Skeletal muscle satellite cell (primary cell): ENCODE measurements at regions not wholly inside any gene's neighbourhood (a gene's known extent, or its start where the extent isn't known, plus 50 kb on each side); places are given as distances from the start of the nearest gene placed in this dataset.
"Not testable (repeated sequence)": the region's sequence is repeated elsewhere in the genome, so short reads cannot be mapped to it uniquely, and the experiment has no call there.

Experiments used
- H3K27me3 ChIP-seq: 2 replicates; pipeline ENCODE4 v1.7.0; 2013; ENCODE audit warnings: low read length; ENCODE audit not compliant: control insufficient read depth, insufficient read depth
- H3K36me3 ChIP-seq: 2 replicates; pipeline ENCODE4 v1.7.0; 2013; ENCODE audit warnings: mild to moderate bottlenecking, control low read depth, low read length; ENCODE audit not compliant: insufficient read depth
- H3K4me1 ChIP-seq: 2 replicates; pipeline ENCODE4 v1.7.0; 2013; ENCODE audit warnings: low read length; ENCODE audit not compliant: control insufficient read depth, insufficient read depth
- H3K4me2 ChIP-seq: 2 replicates; pipeline ENCODE4 v1.7.0; 2013; ENCODE audit warnings: mild to moderate bottlenecking, low read length
- H3K4me3 ChIP-seq: 2 replicates; pipeline ENCODE4 v1.7.0; 2013; ENCODE audit warnings: low read length
- H3K9ac ChIP-seq: 2 replicates; pipeline ENCODE4 v1.7.0; 2013; ENCODE audit warnings: mild to moderate bottlenecking, low read depth, low read length, moderate library complexity
- H3K9me3 ChIP-seq: replicated peaks from 2 replicates; pipeline ENCODE4 v1.7.0; 2013; ENCODE audit warnings: mild to moderate bottlenecking, control low read depth, low read length

DNA sequence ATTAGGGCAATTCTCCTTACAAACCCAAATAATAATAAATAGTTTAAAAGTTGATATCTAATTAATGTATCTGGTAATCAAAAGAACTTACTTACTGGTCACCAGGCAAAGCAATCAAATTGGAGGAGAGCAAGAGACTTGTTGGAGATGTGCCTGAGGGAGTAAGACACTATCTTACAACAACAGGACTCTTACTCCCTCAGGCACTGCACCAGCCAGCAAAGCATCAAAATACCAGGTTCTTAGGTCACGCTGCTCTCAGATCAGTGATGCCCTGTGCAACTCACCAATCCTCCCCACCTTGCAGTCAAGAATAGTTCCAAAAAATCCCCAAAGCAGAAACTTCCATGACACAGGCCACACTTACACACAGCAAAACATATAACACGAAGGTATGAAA lies 117.0 kb downstream of the PRR15 start:
- H3K27me3 ChIP-seq, H3K4me1 ChIP-seq, H3K9ac ChIP-seq, H3K4me3 ChIP-seq, H3K4me2 ChIP-seq, H3K36me3 ChIP-seq, H3K9me3 ChIP-seq: not testable (repeated sequence)

DNA sequence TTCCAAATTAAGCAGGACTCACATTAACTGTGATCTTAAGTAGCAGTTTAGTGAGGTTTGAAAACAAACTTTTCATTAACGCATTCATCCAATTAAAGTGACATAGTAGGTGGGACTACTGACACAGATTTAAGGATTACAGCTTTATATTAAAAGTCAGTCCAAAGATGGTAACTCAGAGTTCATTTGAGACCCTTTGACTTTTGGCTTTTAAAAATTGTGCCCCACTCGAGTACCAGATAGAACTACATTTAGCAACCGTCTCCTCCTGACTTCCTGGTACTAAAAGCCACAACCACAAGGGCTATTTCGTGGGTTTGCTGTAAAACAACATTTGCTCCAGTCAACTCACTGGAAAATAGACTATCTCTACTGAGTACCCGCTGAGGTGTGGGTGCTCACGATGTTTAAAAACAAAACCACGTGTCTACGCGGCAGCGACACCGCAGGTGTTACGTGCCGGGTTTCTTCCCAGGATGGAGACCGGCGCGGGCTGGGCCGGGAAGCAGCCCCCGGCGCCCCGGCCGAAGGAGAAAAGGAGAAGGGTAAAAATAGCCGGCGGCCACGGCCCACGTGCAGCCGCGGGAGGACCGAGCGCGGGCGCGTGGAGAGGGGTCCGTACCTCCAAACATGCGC lies 120.6 kb downstream of the PRR15 start:
- Histone ChIP-seq H3K9ac (peak overlapping the region; percentile 86), H3K4me3 (peak overlapping the region; percentile 88), H3K4me2 (peak overlapping the region; percentile 64)
- H3K4me1 ChIP-seq, H3K36me3 ChIP-seq, H3K27me3 ChIP-seq, H3K9me3 ChIP-seq: not testable (repeated sequence)

DNA sequence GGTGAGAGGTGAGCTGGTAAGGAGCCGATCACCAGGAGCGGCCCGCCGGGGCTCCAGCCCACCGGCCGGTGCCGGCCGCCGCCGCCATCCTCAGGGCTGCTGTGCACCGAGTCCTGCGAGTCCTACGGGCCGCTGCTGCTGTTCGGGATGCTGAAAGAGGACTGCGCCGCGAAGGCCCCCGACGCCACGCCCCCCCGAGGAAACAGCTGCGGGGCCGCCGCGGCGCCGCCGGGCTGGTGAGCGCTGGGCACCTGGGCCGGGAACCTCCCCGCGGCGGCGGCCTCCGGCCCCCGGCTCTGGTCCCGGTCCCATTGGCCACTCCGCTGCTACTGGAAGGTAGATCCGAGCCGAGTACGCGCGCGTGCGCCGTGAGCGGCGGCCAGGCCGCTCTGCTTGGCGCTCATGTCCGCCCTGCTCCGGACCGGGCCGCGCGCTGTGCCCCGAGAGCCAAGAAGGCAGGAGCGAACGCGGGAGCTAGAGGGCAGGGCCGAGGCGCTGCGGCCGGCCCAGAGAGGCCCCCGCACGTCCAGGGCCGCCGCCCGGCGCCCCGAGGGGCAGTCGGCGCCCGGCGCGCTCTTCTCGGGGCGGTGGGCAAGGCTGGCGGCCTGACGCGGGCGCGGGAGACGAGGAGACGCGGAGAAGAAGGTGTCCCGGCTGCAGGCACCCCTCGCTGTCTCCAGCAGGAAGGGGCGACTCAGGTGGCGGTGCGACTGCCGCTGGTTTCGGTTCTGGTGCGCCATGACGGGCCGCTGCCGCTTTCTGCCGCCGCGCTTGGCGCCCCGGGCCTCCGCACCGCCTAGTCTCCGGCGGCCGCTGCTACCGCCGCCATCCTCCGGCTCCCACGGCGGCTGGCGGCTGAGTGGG lies 121.3 kb upstream of the WIPF3 start:
- no peaks in the 10 kb centered on the region for H3K27me3 ChIP-seq
- peak overlapping the region; percentile 86 for H3K9ac ChIP-seq
- no peaks in the 10 kb centered on the region for H3K36me3 ChIP-seq
- H3K4me1 ChIP-seq = peaks cover 3% of the 10 kb centered on the region
- H3K4me3 ChIP-seq = peak overlapping the region; percentile 88
- no peaks in the 10 kb centered on the region for H3K9me3 ChIP-seq
- H3K4me2 ChIP-seq = peak overlapping the region; percentile 64

DNA sequence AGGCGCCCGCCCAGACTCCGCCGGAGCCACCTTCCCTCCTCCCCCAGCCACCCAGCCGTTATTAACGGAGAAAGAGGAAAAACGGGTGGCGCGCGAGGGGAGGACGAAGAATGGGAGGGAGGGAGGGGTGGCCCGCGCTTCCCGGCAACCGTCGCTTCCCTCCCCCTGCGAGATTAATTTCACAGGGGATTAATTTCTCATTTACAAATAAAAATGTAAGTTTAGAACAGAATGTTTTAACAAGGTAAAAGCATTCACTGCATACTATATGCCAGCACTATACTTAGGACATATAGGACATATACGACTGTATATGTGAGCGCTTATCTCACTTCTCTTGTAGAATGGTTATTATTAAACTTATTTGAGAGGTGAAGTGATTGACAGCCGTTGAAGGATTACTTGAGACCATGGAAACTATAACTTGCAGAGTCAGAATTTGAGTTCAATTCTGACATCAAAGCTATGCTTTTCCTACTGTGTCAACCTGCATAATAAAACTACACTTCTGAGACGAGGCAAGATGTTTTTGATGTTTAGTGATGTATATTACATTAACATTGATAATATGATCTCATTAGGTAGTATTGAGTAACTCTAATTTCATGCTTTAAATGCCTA lies 120.5 kb upstream of the WIPF3 start:
- H3K36me3 ChIP-seq, H3K9me3 ChIP-seq, H3K27me3 ChIP-seq, H3K4me1 ChIP-seq: not testable (repeated sequence)
- Histone ChIP-seq H3K4me2 (peak overlapping the region; percentile 64), H3K9ac (peak overlapping the region; percentile 86), H3K4me3 (peak overlapping the region; percentile 88)

DNA sequence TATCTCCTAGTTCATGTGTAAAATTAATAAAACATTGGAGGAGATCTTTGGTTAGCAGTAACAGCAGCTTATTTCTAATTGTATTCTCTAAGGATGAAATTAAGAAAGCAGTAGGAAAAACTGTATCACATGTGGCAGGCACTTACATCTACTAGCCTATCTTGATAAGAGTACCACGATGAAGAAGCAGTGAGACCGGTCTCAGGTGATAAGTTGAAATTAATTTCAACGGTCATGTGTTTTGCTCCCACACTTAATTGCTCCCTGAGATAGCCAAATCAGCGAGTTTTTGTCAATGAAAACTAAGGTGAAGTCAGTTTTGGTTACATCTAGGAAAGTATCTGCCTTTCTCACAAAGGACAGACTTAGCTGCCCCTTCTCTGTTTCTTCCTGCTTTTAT lies 115.8 kb upstream of the WIPF3 start:
- H3K27me3 ChIP-seq, H3K4me3 ChIP-seq, H3K9ac ChIP-seq, H3K36me3 ChIP-seq, H3K9me3 ChIP-seq, H3K4me1 ChIP-seq, H3K4me2 ChIP-seq: not testable (repeated sequence)

DNA sequence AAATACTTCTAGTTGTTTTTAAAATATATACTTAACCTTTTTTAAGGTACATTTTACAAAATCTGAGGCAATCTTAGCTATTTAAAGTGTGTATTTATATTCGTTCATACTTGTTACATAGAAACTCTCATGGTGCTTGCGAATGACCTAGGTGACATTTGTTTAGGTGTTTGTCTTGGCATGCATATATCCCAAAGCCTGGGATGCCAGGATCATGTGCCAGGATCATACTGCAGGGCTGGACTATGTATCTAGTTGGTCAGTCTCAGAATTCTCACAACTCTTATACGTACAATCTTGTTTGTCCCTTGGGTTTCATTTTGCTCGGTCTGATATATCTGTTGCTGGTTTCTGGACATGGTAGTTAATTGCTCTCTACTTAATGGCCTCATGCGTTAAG lies 109.9 kb upstream of the WIPF3 start:
- not testable (repeated sequence) for H3K4me1 ChIP-seq, H3K4me3 ChIP-seq, H3K4me2 ChIP-seq, H3K9ac ChIP-seq, H3K27me3 ChIP-seq, H3K9me3 ChIP-seq, H3K36me3 ChIP-seq

DNA sequence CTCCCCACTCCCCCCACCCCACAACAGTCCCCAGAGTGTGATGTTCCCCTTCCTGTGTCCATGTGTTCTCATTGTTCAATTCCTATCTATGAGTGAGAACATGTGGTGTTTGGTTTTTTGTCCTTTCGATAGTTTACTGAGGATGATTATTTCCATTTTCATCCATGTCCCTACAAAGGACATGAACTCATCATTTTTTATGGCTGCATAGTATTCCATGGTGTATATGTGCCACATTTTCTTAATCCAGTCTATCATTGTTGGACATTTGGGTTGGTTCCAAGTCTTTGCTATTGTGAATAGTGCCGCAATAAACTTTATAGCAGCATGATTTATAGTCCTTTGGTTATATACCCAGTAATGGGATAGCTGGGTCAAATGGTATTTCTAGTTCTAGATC lies 106.6 kb upstream of the WIPF3 start:
- not testable (repeated sequence) for H3K9ac ChIP-seq, H3K27me3 ChIP-seq, H3K4me2 ChIP-seq, H3K9me3 ChIP-seq, H3K4me1 ChIP-seq, H3K4me3 ChIP-seq, H3K36me3 ChIP-seq

DNA sequence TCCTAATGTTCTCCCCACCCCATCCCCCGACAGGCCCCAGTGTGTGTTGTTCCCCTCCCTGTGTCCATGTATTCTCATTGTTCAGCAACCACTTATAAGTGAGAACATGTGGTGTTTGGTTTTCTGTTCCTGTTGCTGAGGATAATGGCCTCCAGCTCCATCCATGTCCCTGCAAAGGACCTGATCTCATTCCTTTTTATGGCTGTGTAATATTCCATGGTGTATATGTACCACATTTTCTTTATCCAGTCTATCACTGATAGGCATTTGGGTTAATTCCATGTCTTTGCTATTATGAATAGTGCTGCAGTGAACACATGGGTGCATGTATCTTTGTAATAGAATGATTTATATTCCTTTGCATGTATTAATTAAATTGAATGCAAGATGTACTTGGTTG lies 104.8 kb upstream of the WIPF3 start:
- not testable (repeated sequence) for H3K36me3 ChIP-seq, H3K9ac ChIP-seq, H3K9me3 ChIP-seq, H3K4me3 ChIP-seq, H3K4me2 ChIP-seq, H3K27me3 ChIP-seq, H3K4me1 ChIP-seq

DNA sequence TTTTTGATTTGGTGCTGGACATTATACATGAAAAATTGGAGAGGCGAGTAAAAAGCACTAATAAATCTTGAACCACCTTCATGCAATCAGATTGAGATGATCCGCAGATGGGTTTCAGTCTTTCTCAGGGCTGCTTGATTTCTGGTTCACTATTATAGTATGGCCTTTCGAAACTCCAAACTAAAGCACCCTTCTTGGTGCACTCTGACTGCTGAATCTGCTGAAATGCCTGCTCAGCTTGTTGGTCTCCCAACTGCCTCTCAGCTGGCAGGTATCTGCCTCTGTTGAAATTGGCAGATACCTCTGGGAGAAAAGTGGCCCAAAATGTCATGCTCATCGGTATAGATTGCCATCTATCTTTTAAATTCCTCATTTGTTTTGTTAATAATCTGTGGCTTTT lies 102.5 kb upstream of the WIPF3 start:
- not testable (repeated sequence) for H3K9ac ChIP-seq, H3K27me3 ChIP-seq, H3K9me3 ChIP-seq, H3K4me1 ChIP-seq, H3K4me3 ChIP-seq, H3K4me2 ChIP-seq, H3K36me3 ChIP-seq

DNA sequence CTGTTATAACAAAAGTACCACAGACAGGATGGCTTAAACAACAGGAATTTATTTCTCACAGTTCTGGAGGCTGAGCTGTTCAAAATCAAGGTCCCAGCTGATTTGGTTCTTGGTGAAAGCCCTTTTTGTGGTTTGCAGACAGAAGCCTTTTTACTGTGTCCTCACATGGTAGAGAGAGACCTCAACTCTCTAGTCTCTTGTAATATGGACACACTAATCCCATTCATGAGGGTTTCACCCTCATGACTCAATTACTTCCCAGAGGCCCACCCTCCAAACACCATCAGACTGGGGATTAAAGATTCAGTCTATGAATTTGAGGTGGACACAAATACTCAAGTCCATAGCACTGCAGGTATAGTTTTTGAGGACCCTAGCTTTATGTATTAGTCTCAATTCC lies 97.3 kb upstream of the WIPF3 start:
- not testable (repeated sequence) for H3K4me2 ChIP-seq, H3K4me1 ChIP-seq, H3K4me3 ChIP-seq, H3K9me3 ChIP-seq, H3K27me3 ChIP-seq, H3K36me3 ChIP-seq, H3K9ac ChIP-seq

DNA sequence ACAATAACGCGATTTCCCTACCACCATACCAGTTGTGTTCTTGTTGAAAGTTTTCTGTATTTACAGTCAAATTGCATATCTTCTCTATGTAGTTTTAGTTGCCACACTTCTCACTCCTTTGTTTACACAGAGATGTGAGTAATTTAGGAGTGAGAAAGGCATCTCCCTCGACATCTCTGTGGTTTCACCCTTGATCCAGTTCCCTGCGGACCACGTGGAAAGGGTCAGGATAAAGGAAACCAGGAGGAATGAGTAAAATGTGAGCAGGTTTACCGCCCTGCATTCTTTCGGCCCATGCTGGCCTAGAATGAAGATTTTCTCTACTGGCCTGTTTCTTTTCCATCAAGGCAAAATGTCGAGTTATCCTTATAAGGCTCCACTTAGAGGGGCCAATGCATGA lies 83.2 kb upstream of the WIPF3 start:
- not testable (repeated sequence) for H3K4me2 ChIP-seq, H3K27me3 ChIP-seq, H3K36me3 ChIP-seq, H3K9ac ChIP-seq, H3K4me3 ChIP-seq, H3K9me3 ChIP-seq
- H3K4me1 ChIP-seq = peaks cover 10% of the 10 kb centered on the region

DNA sequence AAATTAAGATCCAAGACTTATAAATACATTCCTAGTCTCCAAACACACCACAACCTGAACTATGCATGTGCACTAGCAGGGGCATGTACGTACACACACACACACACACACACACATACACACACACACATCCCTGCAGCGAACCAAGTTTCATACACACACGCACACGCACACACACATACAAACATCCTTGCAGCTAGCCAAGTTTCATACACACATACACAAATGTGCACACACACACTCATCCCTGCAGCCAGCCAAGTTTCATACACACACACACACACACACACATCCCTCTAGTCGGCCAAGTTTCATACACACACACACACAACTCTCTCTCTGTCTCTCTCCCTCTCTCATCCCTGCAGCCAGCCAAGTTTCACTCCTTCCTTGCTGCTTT lies 82.7 kb upstream of the WIPF3 start:
- no peaks in the 10 kb centered on the region for H3K36me3 ChIP-seq
- H3K9me3 ChIP-seq = no peaks in the 10 kb centered on the region
- no peak overlapping the region for H3K9ac ChIP-seq
- H3K4me3 ChIP-seq = no peak overlapping the region
- peaks cover 2% of the 10 kb centered on the region for H3K27me3 ChIP-seq
- H3K4me1 ChIP-seq = peaks cover 10% of the 10 kb centered on the region
- H3K4me2 ChIP-seq = no peak overlapping the region
